B cell (primary cell): ENCODE measurements at regions not wholly inside any gene's neighbourhood (a gene's known extent, or its start where the extent isn't known, plus 50 kb on each side); places are given as distances from the start of the nearest gene placed in this dataset.

Experiments used
- ATAC-seq: fragments of 200-7000 bp; cut with Tn5 transposase; one replicate; pipeline ENCODE4 v1.10.0; 2021; ENCODE audit warnings: low read depth, mild to moderate bottlenecking, moderate number of reproducible peaks, moderate library complexity
- CTCF ChIA-PET: fragments of 350-600 bp; sonication (Branson Sonifier 250); formaldehyde crosslinking; loops from one replicate; lab custom pipeline; 2021; ENCODE audit warnings: antibody characterized with exemption, inconsistent platforms; lab: Charles Lee
- POLR2A ChIA-PET: fragments of 350-600 bp; sonication (Branson Sonifier 250); formaldehyde crosslinking; loops from one replicate; lab custom pipeline; 2021; ENCODE audit warnings: antibody characterized with exemption; lab: Charles Lee
- DNase-seq: peaks from one replicate; pipeline ENCODE4 v3.0.0; 2013
- H2AFZ ChIP-seq: 2 replicates; pipeline ENCODE4 v1.6.1; 2012; ENCODE audit warnings: mild to moderate bottlenecking, low read depth, low read length; ENCODE audit not compliant: insufficient read depth, poor library complexity, severe bottlenecking
- H3K27ac ChIP-seq, 2 donors: 1 replicate in 1 of 2; 2 replicates in 1 of 2; pipeline ENCODE4 v1.5.1; 2012 to 2013; ENCODE audit warnings: low read length in 2 of 2, mild to moderate bottlenecking in 2 of 2, moderate library complexity in 1 of 2
- H3K27me3 ChIP-seq, 4 experiments: fragments of 200-600 bp in 1 of 4; sonication (generic) in 1 of 4; replicated peaks in 1 of 4; 1 replicate in 2 of 4; 2 replicates in 2 of 4; pipeline versions ENCODE4 v1.6.1 to v1.7.0; 2013 to 2016; ENCODE audit warnings: low read length in 3 of 4, mild to moderate bottlenecking in 2 of 4, mixed read lengths in 1 of 4, moderate library complexity in 1 of 4; ENCODE audit not compliant: insufficient read depth in 4 of 4, control insufficient read depth in 3 of 4; ENCODE audit errors: control extremely low read depth in 1 of 4
- H3K36me3 ChIP-seq, 2 experiments: replicated peaks in 1 of 2; 1 replicate in 1 of 2; 2 replicates in 1 of 2; pipeline versions ENCODE4 v1.6.1 to v1.7.1; 2013; ENCODE audit warnings: low read length in 1 of 2; ENCODE audit not compliant: insufficient read depth in 2 of 2, control insufficient read depth in 1 of 2; ENCODE audit errors: control extremely low read depth in 1 of 2, extremely low read depth in 1 of 2
- H3K4me1 ChIP-seq, 2 donors: fragments of 200-600 bp in 1 of 2; sonication (generic) in 1 of 2; 1 replicate in 1 of 2; 2 replicates in 1 of 2; pipeline versions ENCODE4 v1.5.1 to v1.6.1; 2013 to 2017; ENCODE audit warnings: low read length in 2 of 2; ENCODE audit not compliant: control insufficient read depth in 2 of 2, insufficient read depth in 2 of 2
- H3K4me2 ChIP-seq: replicated peaks from 2 replicates; pipeline ENCODE3; 2012; ENCODE audit warnings: mild to moderate bottlenecking, low read depth, low read length; ENCODE audit not compliant: poor library complexity, severe bottlenecking
- H3K4me3 ChIP-seq, 5 experiments: fragments of 200-600 bp in 1 of 5; sonication (generic) in 1 of 5; 1 replicate in 3 of 5; 2 replicates in 2 of 5; pipeline versions ENCODE4 v1.5.1 to v1.7.0; 2011 to 2016; ENCODE audit warnings: low read length in 4 of 5, mild to moderate bottlenecking in 4 of 5, low read depth in 2 of 5, control low read depth in 1 of 5, moderate library complexity in 1 of 5; ENCODE audit not compliant: insufficient read depth in 1 of 5; ENCODE audit errors: control extremely low read depth in 1 of 5, extremely low read depth in 1 of 5
- H3K79me2 ChIP-seq: fragments of 200-600 bp; sonication (generic); one replicate; pipeline ENCODE4 v1.6.0; 2016; ENCODE audit warnings: low read length; ENCODE audit not compliant: control insufficient read depth, insufficient read depth
- H3K9ac ChIP-seq: fragments of 200-600 bp; sonication (generic); 2 replicates; pipeline ENCODE4 v1.6.1; 2017; ENCODE audit warnings: mild to moderate bottlenecking, low read length, moderate library complexity
- H3K9me3 ChIP-seq, 3 donors: one replicate each; pipeline versions ENCODE4 v1.6.1 to v1.7.1; 2013; ENCODE audit warnings: low read length in 2 of 3; ENCODE audit not compliant: control insufficient read depth in 2 of 3, insufficient read depth in 1 of 3; ENCODE audit errors: control extremely low read depth in 1 of 3
- H4K20me1 ChIP-seq: 2 replicates; pipeline ENCODE4 v1.6.0; 2012; ENCODE audit warnings: mild to moderate bottlenecking, low read length; ENCODE audit not compliant: insufficient read depth, control insufficient read depth, poor library complexity, severe bottlenecking
- H3K27ac Mint-ChIP-seq: one replicate; pipeline ENCODE4 v1.8.0; 2021; ENCODE audit warnings: mixed read lengths
- H3K27me3 Mint-ChIP-seq: one replicate; pipeline ENCODE4 v1.8.0; 2021; ENCODE audit warnings: mixed read lengths
- H3K4me1 Mint-ChIP-seq: one replicate; pipeline ENCODE4 v1.8.0; 2021; ENCODE audit warnings: mixed read lengths
- H3K4me3 Mint-ChIP-seq: one replicate; pipeline ENCODE4 v1.8.0; 2021; ENCODE audit warnings: mixed read lengths
- H3K9me3 Mint-ChIP-seq: one replicate; pipeline ENCODE4 v1.8.0; 2022; ENCODE audit warnings: mixed read lengths; ENCODE audit not compliant: insufficient read depth
- CTCF ChIP-seq: fragments of 200-600 bp; IDR thresholded peaks from one replicate; pipeline ENCODE4 v1.8.0; 2022; ENCODE audit warnings: antibody characterized with exemption, mild to moderate bottlenecking
- EZH2 ChIP-seq: IDR thresholded peaks from 2 replicates; pipeline ENCODE4 v1.6.1; 2012; ENCODE audit warnings: borderline replicate concordance, low read depth, mild to moderate bottlenecking, moderate library complexity, low read length; ENCODE audit not compliant: insufficient read depth, poor library complexity, severe bottlenecking
- WGBS: methylation state at CpG from one replicate; pipeline ENCODE4 v1.1.5; 2013; ENCODE audit warnings: missing lambda C conversion rate; ENCODE audit not compliant: insufficient coverage; 5-methylcytosine and 5-hydroxymethylcytosine counted together
- intact Hi-C: fragments of 100-400 bp; cut with micrococcal nuclease; formaldehyde crosslinking; loops from one replicate; pipeline ENCODE4 v1.10.0; 2022

- H3K4me1 ChIP-seq: no peaks in the 10 kb centered on the region
- intact Hi-C loops: no loop called here
- Mint-ChIP-seq H3K27me3 (no peaks in the 10 kb centered on the region), H3K9me3 (no peaks in the 10 kb centered on the region), H3K4me3 (no peak overlapping the region), H3K27ac (no peak overlapping the region), H3K4me1 (no peaks in the 10 kb centered on the region)
- H3K27ac ChIP-seq: no peak overlapping the region
- H2AFZ ChIP-seq: no peak overlapping the region
- no peaks in the 10 kb centered on the region for H3K79me2 ChIP-seq
- ATAC-seq (no peak), DNase-seq (no peak)
- H3K4me2 ChIP-seq: no peak overlapping the region
- WGBS: no CpG with 5 or more reads among the region's 2 CpGs
- ChIA-PET POLR2A (no interaction called here), CTCF (interaction anchor here (0.6 kb wide), 1 partner anchor 35 kb away, joined by 3 read pairs; no protein-coding TSS in a partner anchor)
- H3K9ac ChIP-seq: no peak overlapping the region
- no peaks in the 10 kb centered on the region for H3K9me3 ChIP-seq
- H3K4me3 ChIP-seq: no peak overlapping the region
- TF ChIP-seq CTCF: no peak
- H3K36me3 ChIP-seq: no peaks in the 10 kb centered on the region
- no peaks in the 10 kb centered on the region for H4K20me1 ChIP-seq
- H3K27me3 ChIP-seq: no peaks in the 10 kb centered on the region
Observed at GRCh38 chr15:35304389-35304788, 219.3 kb upstream of the NANOGP8 start.

GRCh38 chr15:35302334-35302733 lies 217.2 kb upstream of the NANOGP8 start:
- H3K36me3 ChIP-seq: no peaks in the 10 kb centered on the region
- whole genome bisulfite sequencing: no CpG with 5 or more reads among the region's 1 CpG
- no peak overlapping the region for H3K27ac Mint-ChIP-seq
- no peak overlapping the region for H2AFZ ChIP-seq
- H3K4me3 ChIP-seq: no peak overlapping the region
- H4K20me1 ChIP-seq: no peaks in the 10 kb centered on the region
- no peak overlapping the region for H3K27ac ChIP-seq
- no peaks in the 10 kb centered on the region for H3K9me3 ChIP-seq
- H3K4me3 Mint-ChIP-seq: no peak overlapping the region
- POLR2A ChIA-PET: no interaction called here
- no peaks in the 10 kb centered on the region for H3K4me1 Mint-ChIP-seq
- H3K27me3 Mint-ChIP-seq: no peaks in the 10 kb centered on the region
- H3K4me1 ChIP-seq: no peaks in the 10 kb centered on the region
- TF ChIP-seq CTCF (no peak), EZH2 (no peak)
- H3K27me3 ChIP-seq: no peaks in the 10 kb centered on the region
- no peak overlapping the region for H3K9ac ChIP-seq
- intact Hi-C loops: no loop called here
- no peaks in the 10 kb centered on the region for H3K79me2 ChIP-seq
- H3K9me3 Mint-ChIP-seq: no peaks in the 10 kb centered on the region
- DNase-seq (no peak), ATAC-seq (no peak)
- CTCF ChIA-PET: interaction anchor here (1.2 kb wide), 1 partner anchor 11 kb away, joined by 3 read pairs; no protein-coding TSS in a partner anchor
- H3K4me2 ChIP-seq: no peak overlapping the region
